Breast epithelium (tissue), 4 donors: ENCODE measurements at regions not wholly inside any gene's neighbourhood (a gene's known extent, or its start where the extent isn't known, plus 50 kb on each side); places are given as distances from the start of the nearest gene placed in this dataset.

ENCODE experiments used
- DNase-seq, 2 donors: peaks; one replicate each; pipeline ENCODE4 v3.0.0-alpha.2; 2019; ENCODE audit warnings: low spot score in 2 of 2
- H3K27ac ChIP-seq, 2 donors: fragments of 200-600 bp; sonication (generic) in 1 of 2; one replicate each; pipeline ENCODE4 v1.5.1; 2016 to 2019; ENCODE audit warnings: mild to moderate bottlenecking in 1 of 2
- H3K27me3 ChIP-seq, 2 donors: fragments of 200-600 bp; sonication (generic) in 1 of 2; one replicate each; pipeline versions ENCODE4 v1.5.1 to v1.6.0; 2017 to 2019; ENCODE audit warnings: control low read depth in 1 of 2, mild to moderate bottlenecking in 1 of 2
- H3K36me3 ChIP-seq: fragments of 200-600 bp; one replicate; pipeline ENCODE4 v1.5.1; 2019
- H3K4me1 ChIP-seq, 2 donors: fragments of 200-600 bp; sonication (generic); one replicate each; pipeline ENCODE4 v1.5.1; 2016 to 2019; ENCODE audit warnings: control low read depth in 1 of 2
- H3K4me3 ChIP-seq, 3 donors: fragments of 200-600 bp; sonication (generic); 1 replicate in 2 of 3; 2 replicates in 1 of 3; pipeline ENCODE4 v1.5.1; 2016 to 2019; ENCODE audit warnings: mild to moderate bottlenecking in 3 of 3, moderate library complexity in 2 of 3
- H3K9me3 ChIP-seq, 2 donors: fragments of 200-600 bp; sonication (generic) in 1 of 2; one replicate each; pipeline ENCODE4 v1.5.1; 2016 to 2019; ENCODE audit warnings: control low read depth in 1 of 2
- CTCF ChIP-seq, 3 donors: fragments of 450-650 bp; IDR thresholded peaks; one replicate each; pipeline ENCODE4 v1.5.1; 2016 to 2017; ENCODE audit warnings: antibody characterized with exemption in 3 of 3, mild to moderate bottlenecking in 3 of 3, moderate library complexity in 3 of 3
- POLR2A ChIP-seq: fragments of 450-650 bp; IDR thresholded peaks from one replicate; pipeline ENCODE4 v1.6.1; 2016; ENCODE audit warnings: antibody characterized with exemption, mild to moderate bottlenecking, moderate library complexity
- POLR2AphosphoS5 ChIP-seq, 3 donors: sonication (generic); formaldehyde crosslinking; IDR thresholded peaks; one replicate each; pipeline ENCODE4 v1.6.1; 2017; ENCODE audit warnings: antibody characterized with exemption in 3 of 3
- intact Hi-C: fragments of 100-400 bp; cut with DNase I; formaldehyde crosslinking; loops from one replicate; pipeline ENCODE4 v1.15.1; 2023; ENCODE audit warnings: low total_unique reads

GRCh38 chr1:88194542-88194941 is 489.5 kb upstream of the PKN2 start:
- no peak overlapping the region for H3K4me3 ChIP-seq
- TF ChIP-seq POLR2A (no peak), POLR2AphosphoS5 (IDR thresholded peaks at IDR 0.05) (no peak), CTCF (IDR thresholded peaks at IDR 0.05) (no peak)
- no peaks in the 10 kb centered on the region for H3K36me3 ChIP-seq
- DNase-seq, result no peak
- no peaks in the 10 kb centered on the region for H3K9me3 ChIP-seq
- no peak overlapping the region for H3K27ac ChIP-seq
- H3K4me1 ChIP-seq, result no peaks in the 10 kb centered on the region
- intact Hi-C loops, result loop anchor here (5.0 kb wide), 1 partner anchor 562 kb away; no protein-coding TSS in a partner anchor
- H3K27me3 ChIP-seq, result no peaks in the 10 kb centered on the region

- DNase-seq, result no peak
- Histone ChIP-seq H3K27ac (no peak overlapping the region), H3K4me1 (no peaks in the 10 kb centered on the region), H3K4me3 (no peak overlapping the region), H3K27me3 (no peaks in the 10 kb centered on the region), H3K36me3 (no peaks in the 10 kb centered on the region), H3K9me3 (no peaks in the 10 kb centered on the region)
- intact Hi-C loops, result no loop called here
- TF ChIP-seq POLR2A, result no peak
- TF ChIP-seq POLR2AphosphoS5 (IDR thresholded peaks at IDR 0.05), result no peak
- TF ChIP-seq CTCF (IDR thresholded peaks at IDR 0.05), result no peak
Measured at GRCh38 chr1:88200545-88200944, 483.5 kb upstream of the PKN2 start.

GRCh38 chr1:88204111-88204510 is 480.0 kb upstream of the PKN2 start:
- no peaks in the 10 kb centered on the region for H3K9me3 ChIP-seq
- H3K4me1 ChIP-seq, result no peaks in the 10 kb centered on the region
- TF ChIP-seq POLR2A (no peak), CTCF (IDR thresholded peaks at IDR 0.05) (no peak), POLR2AphosphoS5 (IDR thresholded peaks at IDR 0.05) (no peak)
- H3K4me3 ChIP-seq, result no peak overlapping the region
- DNase-seq, result no peak
- H3K36me3 ChIP-seq, result no peaks in the 10 kb centered on the region
- no peak overlapping the region for H3K27ac ChIP-seq
- H3K27me3 ChIP-seq, result no peaks in the 10 kb centered on the region
- intact Hi-C loops, result no loop called here

- no peaks in the 10 kb centered on the region for H3K36me3 ChIP-seq
- TF ChIP-seq POLR2A, result no peak
- no peak for TF ChIP-seq POLR2AphosphoS5 (IDR thresholded peaks at IDR 0.05)
- H3K27ac ChIP-seq, result no peak overlapping the region
- no peaks in the 10 kb centered on the region for H3K27me3 ChIP-seq
- no peaks in the 10 kb centered on the region for H3K4me1 ChIP-seq
- intact Hi-C loops, result loop anchor here (5.0 kb wide), 1 partner anchor 497 kb away; no protein-coding TSS in a partner anchor
- H3K9me3 ChIP-seq, result no peaks in the 10 kb centered on the region
- DNase-seq, result no peak
- no peak overlapping the region for H3K4me3 ChIP-seq
Measured at GRCh38 chr1:88204612-88205167, 479.4 kb upstream of the PKN2 start.

- no peaks in the 10 kb centered on the region for H3K9me3 ChIP-seq
- no peaks in the 10 kb centered on the region for H3K27me3 ChIP-seq
- H3K4me1 ChIP-seq, result no peaks in the 10 kb centered on the region
- intact Hi-C loops, result loop anchor here (5.0 kb wide), 1 partner anchor 501 kb away; no protein-coding TSS in a partner anchor
- no peak for DNase-seq
- TF ChIP-seq POLR2AphosphoS5 (IDR thresholded peaks at IDR 0.05) (no peak), POLR2A (no peak), CTCF (IDR thresholded peaks at IDR 0.05) (no peak)
- no peaks in the 10 kb centered on the region for H3K36me3 ChIP-seq
- H3K4me3 ChIP-seq, result no peak overlapping the region
- H3K27ac ChIP-seq, result no peak overlapping the region
Measured at GRCh38 chr1:88208389-88208788, 475.7 kb upstream of the PKN2 start.
